ENCODE measurements at regions not wholly inside any gene's neighbourhood (a gene's known extent, or its start where the extent isn't known, plus 50 kb on each side); places are given as distances from the start of the nearest gene placed in this dataset.

GRCh38 chr11:110808248-110808647, 96.0 kb upstream of the ARHGAP20 start:
- CTCF ChIA-PET: no interaction called here
- H3K27me3 Mint-ChIP-seq (ENCODE audit: low read depth): no peaks in the 10 kb centered on the region
- H3K27ac Mint-ChIP-seq: no peak overlapping the region
- H3K4me3 Mint-ChIP-seq: no peak overlapping the region
- no peak for DNase-seq (ENCODE audit: low spot score)
- no peaks in the 10 kb centered on the region for H3K4me1 Mint-ChIP-seq
- POLR2A ChIA-PET: no interaction called here
- no peaks in the 10 kb centered on the region for H3K36me3 Mint-ChIP-seq
- peaks cover under 1% of the 10 kb centered on the region; the same call in 1 of the 2 replicates for H3K9me3 Mint-ChIP-seq
- no peak for ATAC-seq
- TF ChIP-seq GTF2I (CRISPR knock-in tag; conservative IDR thresholded peaks at IDR 0.05) (no peak), HMGA2 (CRISPR knock-in tag; IDR thresholded peaks at IDR 0.05) (no peak)

- DNase-seq (ENCODE audit: low spot score) (no peak), ATAC-seq (no peak)
- CTCF ChIA-PET: no interaction called here
- H3K36me3 Mint-ChIP-seq: no peaks in the 10 kb centered on the region
- H3K9me3 Mint-ChIP-seq: no peaks in the 10 kb centered on the region; the same call in 1 of the 2 replicates
- H3K4me1 Mint-ChIP-seq: no peaks in the 10 kb centered on the region
- no peak overlapping the region for H3K27ac Mint-ChIP-seq
- no peak overlapping the region for H3K4me3 Mint-ChIP-seq
- H3K27me3 Mint-ChIP-seq (ENCODE audit: low read depth): no peaks in the 10 kb centered on the region
- POLR2A ChIA-PET: no interaction called here
- no peak for TF ChIP-seq USF1 (CRISPR knock-in tag; IDR thresholded peaks at IDR 0.05)
- no peak for TF ChIP-seq NFATC4 (CRISPR knock-in tag; IDR thresholded peaks at IDR 0.05)
- TF ChIP-seq GTF2I (CRISPR knock-in tag; conservative IDR thresholded peaks at IDR 0.05): no peak
- TF ChIP-seq ZNF263 (CRISPR knock-in tag; IDR thresholded peaks at IDR 0.05; ENCODE audit: low read depth): no peak
- TF ChIP-seq CREM (CRISPR knock-in tag; IDR thresholded peaks at IDR 0.05): no peak
- TF ChIP-seq CREB1 (CRISPR knock-in tag; IDR thresholded peaks at IDR 0.05): no peak
Measured at GRCh38 chr11:110807801-110808200, 95.6 kb upstream of the ARHGAP20 start.

- DNase-seq (ENCODE audit: low spot score) (no peak), ATAC-seq (no peak)
- Mint-ChIP-seq H3K4me3 (no peak overlapping the region), H3K36me3 (no peaks in the 10 kb centered on the region), H3K4me1 (no peaks in the 10 kb centered on the region), H3K27ac (no peak overlapping the region), H3K9me3 (no peaks in the 10 kb centered on the region; the same call in 1 of the 2 replicates), H3K27me3 (ENCODE audit: low read depth) (no peaks in the 10 kb centered on the region)
- ChIA-PET CTCF (no interaction called here), POLR2A (no interaction called here)
- TF ChIP-seq ZNF281 (CRISPR knock-in tag; IDR thresholded peaks at IDR 0.05) (no peak), ZNF317 (CRISPR knock-in tag; IDR thresholded peaks at IDR 0.05; ENCODE audit: borderline replicate concordance, low read depth) (no peak), ATF1 (CRISPR knock-in tag; IDR thresholded peaks at IDR 0.05) (no peak), ZNF425 (CRISPR knock-in tag; conservative IDR thresholded peaks at IDR 0.05) (no peak), NR1H2 (CRISPR knock-in tag; IDR thresholded peaks at IDR 0.05) (no peak), NFE2L1 (CRISPR knock-in tag; IDR thresholded peaks at IDR 0.05) (no peak), ERG (CRISPR knock-in tag; IDR thresholded peaks at IDR 0.05) (no peak), PRRX2 (CRISPR knock-in tag; IDR thresholded peaks at IDR 0.05) (no peak), ZNF121 (CRISPR knock-in tag; IDR thresholded peaks at IDR 0.05) (no peak), AR (CRISPR knock-in tag; IDR thresholded peaks at IDR 0.05) (no peak), ZNF512 (CRISPR knock-in tag; IDR thresholded peaks at IDR 0.05; ENCODE audit: borderline replicate concordance) (no peak), ZNF138 (CRISPR knock-in tag; conservative IDR thresholded peaks at IDR 0.05) (no peak), HMGXB4 (CRISPR knock-in tag; IDR thresholded peaks at IDR 0.05) (no peak)
Measured at GRCh38 chr11:110805756-110806155, 93.5 kb upstream of the ARHGAP20 start.
